Thoracic aorta (tissue), 2 donors: ENCODE measurements at regions not wholly inside any gene's neighbourhood (a gene's known extent, or its start where the extent isn't known, plus 50 kb on each side); places are given as distances from the start of the nearest gene placed in this dataset.

ENCODE experiments used
- ATAC-seq: fragments of 150-250 bp; one replicate; pipeline ENCODE4 v1.8.0; 2017; ENCODE audit warnings: low read depth; ENCODE audit not compliant: insufficient number of reproducible peaks, low FRiP score
- DNase-seq: peaks from one replicate; pipeline ENCODE4 v3.0.0-alpha.2; 2020; ENCODE audit warnings: low spot score
- H3K27ac ChIP-seq, 2 donors: fragments of 200-600 bp; sonication (generic); 1 replicate in 1 of 2; 2 replicates in 1 of 2; pipeline ENCODE4 v1.5.1; 2016; ENCODE audit warnings: mild to moderate bottlenecking in 2 of 2, moderate library complexity in 2 of 2
- H3K27me3 ChIP-seq: fragments of 200-600 bp; sonication (generic); replicated peaks from 2 replicates; pipeline ENCODE4 v1.6.0; 2016; ENCODE audit warnings: mild to moderate bottlenecking; ENCODE audit not compliant: insufficient read depth
- H3K36me3 ChIP-seq: fragments of 200-600 bp; sonication (generic); one replicate; pipeline ENCODE4 v1.5.1; 2016
- H3K4me1 ChIP-seq, 2 donors: fragments of 200-600 bp; sonication (generic); 1 replicate in 1 of 2; 2 replicates in 1 of 2; pipeline versions ENCODE4 v1.5.1 to v1.6.0; 2016; ENCODE audit warnings: low read depth in 2 of 2, mild to moderate bottlenecking in 1 of 2; ENCODE audit not compliant: control insufficient read depth in 1 of 2
- H3K4me3 ChIP-seq: fragments of 200-600 bp; sonication (generic); 2 replicates; pipeline ENCODE4 v1.5.1; 2016; ENCODE audit warnings: mild to moderate bottlenecking
- H3K9me3 ChIP-seq: fragments of 200-600 bp; sonication (generic); 2 replicates; pipeline ENCODE4 v1.5.1; 2016
- TF ChIP-seq, protein P1 (sequence below): fragments of 200-600 bp; sonication (generic); IDR thresholded peaks from one replicate; pipeline ENCODE4 v1.5.1; 2019; ENCODE audit warnings: antibody characterized with exemption

DNA sequence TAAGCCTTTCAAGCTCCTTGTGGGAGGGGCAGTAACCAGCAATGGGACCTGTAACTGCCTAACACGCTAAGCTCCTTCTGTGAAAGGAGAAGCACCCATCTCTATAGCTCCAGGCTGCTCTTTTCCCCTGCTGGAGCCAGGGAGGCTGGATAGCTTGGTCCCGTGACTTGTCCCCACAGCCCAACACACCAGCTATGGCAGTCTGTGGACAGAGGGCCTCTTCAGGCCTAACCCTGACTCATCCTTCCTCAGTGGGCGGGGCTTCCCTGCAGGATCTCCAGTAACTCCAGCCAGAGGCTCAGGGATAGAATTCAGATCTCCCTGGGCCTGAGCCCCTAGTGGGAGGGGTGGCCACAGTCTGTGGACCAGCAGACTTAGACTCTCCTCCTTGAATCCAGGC lies 1290.1 kb downstream of the PCDH7 start:
- H3K9me3 ChIP-seq, result no peaks in the 10 kb centered on the region
- DNase-seq (no peak), ATAC-seq (no peak)
- no peaks in the 10 kb centered on the region for H3K36me3 ChIP-seq
- H3K4me1 ChIP-seq, result no peaks in the 10 kb centered on the region
- H3K4me3 ChIP-seq, result no peak overlapping the region
- H3K27ac ChIP-seq, result no peak overlapping the region
- no peaks in the 10 kb centered on the region for H3K27me3 ChIP-seq
- TF ChIP-seq, protein P1, sequence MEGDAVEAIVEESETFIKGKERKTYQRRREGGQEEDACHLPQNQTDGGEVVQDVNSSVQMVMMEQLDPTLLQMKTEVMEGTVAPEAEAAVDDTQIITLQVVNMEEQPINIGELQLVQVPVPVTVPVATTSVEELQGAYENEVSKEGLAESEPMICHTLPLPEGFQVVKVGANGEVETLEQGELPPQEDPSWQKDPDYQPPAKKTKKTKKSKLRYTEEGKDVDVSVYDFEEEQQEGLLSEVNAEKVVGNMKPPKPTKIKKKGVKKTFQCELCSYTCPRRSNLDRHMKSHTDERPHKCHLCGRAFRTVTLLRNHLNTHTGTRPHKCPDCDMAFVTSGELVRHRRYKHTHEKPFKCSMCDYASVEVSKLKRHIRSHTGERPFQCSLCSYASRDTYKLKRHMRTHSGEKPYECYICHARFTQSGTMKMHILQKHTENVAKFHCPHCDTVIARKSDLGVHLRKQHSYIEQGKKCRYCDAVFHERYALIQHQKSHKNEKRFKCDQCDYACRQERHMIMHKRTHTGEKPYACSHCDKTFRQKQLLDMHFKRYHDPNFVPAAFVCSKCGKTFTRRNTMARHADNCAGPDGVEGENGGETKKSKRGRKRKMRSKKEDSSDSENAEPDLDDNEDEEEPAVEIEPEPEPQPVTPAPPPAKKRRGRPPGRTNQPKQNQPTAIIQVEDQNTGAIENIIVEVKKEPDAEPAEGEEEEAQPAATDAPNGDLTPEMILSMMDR, result no peak

- ATAC-seq (no peak), DNase-seq (no peak)
- Histone ChIP-seq H3K4me1 (no peaks in the 10 kb centered on the region), H3K27ac (no peak overlapping the region), H3K4me3 (no peak overlapping the region), H3K9me3 (no peaks in the 10 kb centered on the region), H3K36me3 (no peaks in the 10 kb centered on the region), H3K27me3 (no peaks in the 10 kb centered on the region)
- TF ChIP-seq, protein P1, result no peak
These were observed 1301.9 kb downstream of the PCDH7 start for GRCh38 chr4:32022071-32022470.

- no peaks in the 10 kb centered on the region for H3K9me3 ChIP-seq
- H3K4me1 ChIP-seq, result no peaks in the 10 kb centered on the region
- DNase-seq (no peak), ATAC-seq (no peak)
- no peak overlapping the region for H3K27ac ChIP-seq
- no peaks in the 10 kb centered on the region for H3K36me3 ChIP-seq
- H3K27me3 ChIP-seq, result no peaks in the 10 kb centered on the region
- TF ChIP-seq, protein P1, result no peak
- H3K4me3 ChIP-seq, result no peak overlapping the region
These were observed 1305.8 kb downstream of the PCDH7 start for GRCh38 chr4:32025851-32026459.

- Histone ChIP-seq H3K9me3 (no peaks in the 10 kb centered on the region), H3K27me3 (no peaks in the 10 kb centered on the region), H3K36me3 (no peaks in the 10 kb centered on the region), H3K4me1 (no peaks in the 10 kb centered on the region), H3K27ac (no peak overlapping the region), H3K4me3 (no peak overlapping the region)
- DNase-seq (no peak), ATAC-seq (no peak)
- TF ChIP-seq, protein P1, result no peak
These were observed 1310.2 kb downstream of the PCDH7 start for GRCh38 chr4:32030406-32030805.

DNA sequence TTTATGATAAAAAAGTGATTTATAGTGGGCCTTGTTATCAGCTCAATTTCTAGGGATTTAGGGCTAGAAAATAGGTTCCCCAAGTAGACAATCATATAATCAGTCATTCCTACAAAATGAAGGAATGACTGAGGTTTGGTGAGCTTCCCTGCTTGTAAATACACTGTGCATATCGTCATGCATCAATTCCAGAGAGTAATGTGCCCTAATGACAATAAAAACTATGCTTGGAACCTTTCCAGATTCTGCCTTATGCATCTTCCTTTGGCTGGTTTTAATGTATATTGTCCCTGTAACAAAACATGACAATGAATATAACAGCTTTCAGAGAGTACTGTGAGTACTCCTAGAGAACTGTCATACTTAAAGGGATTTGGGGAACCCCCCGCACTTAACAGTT lies 1310.9 kb downstream of the PCDH7 start:
- H3K36me3 ChIP-seq, result no peaks in the 10 kb centered on the region
- TF ChIP-seq, protein P1, result no peak
- H3K27me3 ChIP-seq, result no peaks in the 10 kb centered on the region
- H3K27ac ChIP-seq, result no peak overlapping the region
- H3K9me3 ChIP-seq, result no peaks in the 10 kb centered on the region
- ATAC-seq (no peak), DNase-seq (no peak)
- H3K4me3 ChIP-seq, result no peak overlapping the region
- H3K4me1 ChIP-seq, result no peaks in the 10 kb centered on the region
